CD4-positive, alpha-beta T cell treated with Interleukin-6 at 100 ng/mL for 8 hours (primary cell): ENCODE measurements at regions not wholly inside any gene's neighbourhood (a gene's known extent, or its start where the extent isn't known, plus 50 kb on each side); places are given as distances from the start of the nearest gene placed in this dataset.

Experiments used
- DNase-seq: peaks from one replicate; pipeline ENCODE4 v3.0.0-alpha.2; 2020; ENCODE audit warnings: mixed read lengths, low spot score

DNA sequence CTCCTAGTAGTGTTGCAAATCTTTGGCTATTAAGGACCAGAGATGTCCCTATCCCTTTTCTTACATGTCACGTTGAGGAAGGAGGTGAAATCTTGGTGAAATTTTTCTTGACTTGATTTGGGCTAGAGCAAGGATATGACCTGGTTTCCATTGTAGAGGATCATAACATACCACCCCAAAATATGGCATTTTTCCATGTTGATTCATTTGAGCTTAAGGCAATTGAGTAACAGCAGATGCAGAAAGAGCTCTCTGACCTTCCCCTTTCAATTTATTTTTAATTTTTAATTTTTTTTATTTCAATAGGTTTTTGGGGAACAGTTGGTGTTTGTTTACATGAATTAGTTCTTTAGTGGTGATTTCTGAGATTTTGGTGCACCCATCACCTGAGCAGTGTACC is 61.2 kb upstream of the MAP1B start:
- DNase-seq: no peak

GRCh38 chr5:72055636-72056035 is 51.6 kb upstream of the MAP1B start:
- DNase-seq: no peak
